Progenitor cell of endocrine pancreas (in vitro differentiated cells): ENCODE measurements at regions not wholly inside any gene's neighbourhood (a gene's known extent, or its start where the extent isn't known, plus 50 kb on each side); places are given as distances from the start of the nearest gene placed in this dataset.

Source experiments
- DNase-seq: peaks from one replicate; pipeline ENCODE4 v3.0.0; 2021; ENCODE audit warnings: low spot score; ENCODE audit not compliant: unreplicated experiment
- H3K27ac Mint-ChIP-seq: 2 replicates; pipeline ENCODE4 v1.8.0; 2021; ENCODE audit warnings: mild to moderate bottlenecking, moderate library complexity, mixed read lengths
- H3K27me3 Mint-ChIP-seq: 2 replicates; pipeline ENCODE4 v1.8.0; 2021; ENCODE audit warnings: mixed read lengths
- H3K36me3 Mint-ChIP-seq: 2 replicates; pipeline ENCODE4 v1.8.0; 2022; ENCODE audit warnings: mixed read lengths; ENCODE audit not compliant: insufficient read depth
- H3K4me1 Mint-ChIP-seq: 2 replicates; pipeline ENCODE4 v1.8.0; 2021; ENCODE audit warnings: low read depth, mixed read lengths
- H3K4me3 Mint-ChIP-seq: 2 replicates; pipeline ENCODE4 v1.8.0; 2021; ENCODE audit warnings: low read depth, mild to moderate bottlenecking, moderate library complexity, mixed read lengths
- H3K9me3 Mint-ChIP-seq: 2 replicates; pipeline ENCODE4 v1.8.0; 2021; ENCODE audit warnings: low read depth, mixed read lengths
- CTCF ChIP-seq: fragments of 200-600 bp; sonication (generic); IDR thresholded peaks from one replicate; pipeline ENCODE4 v1.5.0; 2021; ENCODE audit warnings: antibody characterized with exemption, mild to moderate bottlenecking; ENCODE audit not compliant: unreplicated experiment

DNA sequence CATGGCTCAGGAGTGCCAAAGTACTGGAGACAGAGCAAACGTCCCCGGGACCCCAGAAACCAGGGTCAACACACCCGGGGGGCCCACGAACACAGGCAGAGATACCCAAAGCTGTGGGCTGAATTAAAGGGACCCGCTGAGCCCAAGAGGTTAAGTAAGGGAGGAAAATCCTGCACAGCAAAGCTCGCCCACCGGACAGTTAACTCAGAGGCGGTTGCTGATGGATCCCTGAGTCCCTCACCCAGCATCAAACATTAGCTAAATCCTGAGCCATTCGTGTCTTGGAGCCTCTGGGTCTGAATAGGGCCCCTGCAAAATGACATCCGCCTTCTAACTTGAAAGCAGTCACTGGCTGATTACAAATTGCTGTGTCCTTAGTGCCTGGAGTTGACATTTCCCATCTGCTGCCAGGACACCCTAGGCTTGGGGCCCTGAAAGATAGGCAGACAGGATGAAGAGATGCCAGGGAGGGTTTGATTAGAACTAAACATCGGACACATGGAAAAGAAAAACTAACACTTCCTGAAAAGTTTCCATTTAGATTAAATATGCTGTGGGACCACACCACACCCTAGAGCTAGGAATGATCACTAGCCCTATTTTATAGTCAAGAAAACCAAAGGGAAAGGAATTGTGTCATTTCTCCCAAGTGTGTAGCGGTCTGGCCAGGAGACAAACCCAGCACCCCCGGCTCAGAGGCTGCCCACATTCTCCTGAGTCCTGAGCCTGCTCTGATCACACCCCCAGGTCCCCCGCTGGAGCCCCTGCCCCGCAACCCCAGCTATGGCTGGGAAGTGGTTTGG lies 239.3 kb downstream of the NPHP4 start:
- Mint-ChIP-seq H3K36me3 (no peaks in the 10 kb centered on the region), H3K4me3 (no peak overlapping the region), H3K27me3 (peaks cover 30% of the 10 kb centered on the region), H3K27ac (no peak overlapping the region), H3K4me1 (no peaks in the 10 kb centered on the region), H3K9me3 (no peaks in the 10 kb centered on the region)
- no peak for TF ChIP-seq CTCF
- no peak for DNase-seq

- no peaks in the 10 kb centered on the region for H3K36me3 Mint-ChIP-seq
- H3K4me3 Mint-ChIP-seq: no peak overlapping the region
- TF ChIP-seq CTCF: no peak
- no peaks in the 10 kb centered on the region for H3K9me3 Mint-ChIP-seq
- H3K27ac Mint-ChIP-seq: no peak overlapping the region
- no peak for DNase-seq
- H3K4me1 Mint-ChIP-seq: no peaks in the 10 kb centered on the region
- peaks cover 29% of the 10 kb centered on the region for H3K27me3 Mint-ChIP-seq
Observed at GRCh38 chr1:5751833-5752745, 240.1 kb downstream of the NPHP4 start.

- Mint-ChIP-seq H3K4me1 (no peaks in the 10 kb centered on the region), H3K36me3 (no peaks in the 10 kb centered on the region), H3K4me3 (no peak overlapping the region), H3K9me3 (no peaks in the 10 kb centered on the region), H3K27ac (no peak overlapping the region), H3K27me3 (peaks cover 34% of the 10 kb centered on the region)
- TF ChIP-seq CTCF: no peak
- no peak for DNase-seq
Observed at GRCh38 chr1:5751163-5751540, 241.1 kb downstream of the NPHP4 start.

DNA sequence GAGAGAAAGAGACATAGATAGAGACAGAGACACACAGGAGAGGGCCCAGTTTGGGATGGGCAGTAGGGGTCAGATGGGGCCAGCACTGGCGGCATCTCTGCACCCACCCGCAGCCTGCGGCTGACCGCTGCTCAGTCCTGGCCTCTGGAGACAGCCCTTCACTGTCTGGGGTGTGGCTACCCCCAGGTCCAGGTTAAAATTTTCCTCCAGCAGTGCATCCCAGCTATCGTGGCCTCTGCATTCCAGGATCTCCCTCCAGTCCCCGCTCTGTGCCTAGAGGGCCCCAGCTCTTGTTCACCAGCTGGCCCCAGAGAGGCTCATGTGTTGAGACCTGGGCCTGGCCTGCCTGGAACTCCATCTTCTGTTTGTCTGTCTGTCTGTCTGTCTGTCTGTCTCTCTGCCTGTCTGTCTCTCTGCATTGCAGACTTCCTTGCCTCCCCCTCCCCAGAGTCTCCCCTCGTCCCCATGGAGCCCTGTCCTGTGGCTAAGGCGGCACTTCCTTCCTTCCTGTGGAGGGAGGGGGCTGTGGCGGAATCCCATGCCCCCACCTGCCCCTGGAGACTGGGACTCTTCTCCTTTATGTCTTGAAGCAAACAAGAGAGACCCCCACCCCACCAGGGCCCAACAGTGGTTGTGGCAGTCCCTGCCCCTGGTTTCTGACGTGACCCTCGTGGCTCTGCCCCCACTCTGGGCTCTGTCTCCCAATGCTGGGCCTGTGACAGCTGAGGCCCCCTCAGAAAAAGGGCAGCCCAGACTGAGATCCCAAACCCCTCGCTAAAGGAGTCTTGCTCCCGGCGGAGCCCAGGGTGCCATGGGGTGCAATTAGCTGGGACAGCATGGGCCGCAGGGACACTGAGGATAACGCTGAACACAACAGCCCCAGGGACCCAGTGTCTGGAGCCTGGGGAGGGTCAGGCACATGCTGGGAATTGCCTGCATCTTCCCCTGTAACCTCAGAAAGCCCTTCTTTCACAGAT lies 241.8 kb downstream of the NPHP4 start:
- no peak for DNase-seq
- no peaks in the 10 kb centered on the region for H3K4me1 Mint-ChIP-seq
- H3K9me3 Mint-ChIP-seq: no peaks in the 10 kb centered on the region
- TF ChIP-seq CTCF: no peak
- H3K27me3 Mint-ChIP-seq: peaks cover 34% of the 10 kb centered on the region
- no peak overlapping the region for H3K27ac Mint-ChIP-seq
- no peaks in the 10 kb centered on the region for H3K36me3 Mint-ChIP-seq
- H3K4me3 Mint-ChIP-seq: no peak overlapping the region
